GM21515 (cell line): ENCODE measurements at regions not wholly inside any gene's neighbourhood (a gene's known extent, or its start where the extent isn't known, plus 50 kb on each side); places are given as distances from the start of the nearest gene placed in this dataset.

Experiments used
- ATAC-seq: cut with Tn5 transposase; IDR thresholded peaks from one replicate; pipeline ENCODE4 v1.9.1; 2021; ENCODE audit not compliant: unreplicated experiment

- ATAC-seq = no peak
Measured at GRCh38 chr1:88186911-88187310, 497.2 kb upstream of the PKN2 start.

GRCh38 chr1:88188038-88188437, 496.0 kb upstream of the PKN2 start:
- ATAC-seq = no peak

DNA sequence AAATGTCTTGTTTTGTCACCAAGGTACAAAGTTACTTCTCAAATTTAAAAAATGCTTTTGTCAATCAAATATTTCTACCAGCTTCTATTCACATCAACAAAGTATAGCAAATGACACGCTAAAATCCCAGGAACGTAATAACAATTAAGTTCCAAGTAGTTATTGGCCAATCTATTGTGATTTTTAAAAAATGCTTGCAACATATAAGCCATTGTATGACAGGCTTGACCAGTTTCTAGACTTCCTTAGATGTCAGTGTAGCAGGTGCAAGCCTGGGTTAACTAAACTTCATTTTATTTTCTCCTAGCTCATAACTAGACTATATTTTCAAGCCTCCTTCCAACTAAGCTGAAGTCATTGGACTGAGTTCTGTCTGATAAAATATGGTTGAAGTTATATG, 494.5 kb upstream of the PKN2 start:
- no peak for ATAC-seq

- ATAC-seq = peak; percentile 89
Measured at GRCh38 chr1:88191917-88192316, 492.2 kb upstream of the PKN2 start.

DNA sequence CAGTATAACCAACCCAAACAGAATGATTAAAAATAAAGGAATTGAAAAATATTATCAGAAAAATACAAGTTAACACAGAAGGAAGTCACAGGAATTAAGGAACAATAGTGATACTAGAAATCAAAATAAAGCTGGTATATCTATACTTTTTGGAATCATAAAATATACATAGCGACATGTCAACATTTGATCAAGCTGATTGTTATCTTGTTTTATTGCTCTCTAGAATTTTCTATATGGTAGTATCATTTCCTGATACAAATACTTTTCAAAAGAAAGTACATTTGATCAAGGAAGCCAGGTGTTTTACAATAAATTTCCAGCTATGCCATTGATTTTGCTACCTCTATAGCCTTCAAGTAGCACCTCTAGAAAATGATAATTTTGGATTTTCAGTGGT, 489.5 kb upstream of the PKN2 start:
- no peak for ATAC-seq

DNA sequence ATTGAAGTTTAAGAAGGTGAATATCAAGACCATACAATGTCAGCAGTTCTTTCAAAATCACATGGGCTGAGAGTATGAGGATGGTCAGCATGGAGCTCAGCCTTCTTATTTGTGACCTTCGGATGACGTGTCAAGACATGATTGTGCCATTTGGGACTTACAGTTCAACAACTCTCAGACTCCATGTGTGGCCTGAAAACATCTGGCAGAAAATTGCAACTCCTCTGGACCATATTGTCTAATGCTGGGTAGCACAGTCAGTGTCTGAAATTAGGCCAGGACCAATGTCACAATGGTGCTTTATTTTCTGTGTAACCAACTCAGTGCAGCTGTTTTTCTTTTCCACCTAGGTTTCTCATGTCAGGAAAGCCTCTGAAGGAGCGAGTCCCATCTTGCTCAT, 483.5 kb upstream of the PKN2 start:
- no peak for ATAC-seq

- no peak for ATAC-seq
Measured at GRCh38 chr1:88204111-88204510, 480.0 kb upstream of the PKN2 start.

- ATAC-seq = no peak
Measured at GRCh38 chr1:88204612-88205167, 479.4 kb upstream of the PKN2 start.

DNA sequence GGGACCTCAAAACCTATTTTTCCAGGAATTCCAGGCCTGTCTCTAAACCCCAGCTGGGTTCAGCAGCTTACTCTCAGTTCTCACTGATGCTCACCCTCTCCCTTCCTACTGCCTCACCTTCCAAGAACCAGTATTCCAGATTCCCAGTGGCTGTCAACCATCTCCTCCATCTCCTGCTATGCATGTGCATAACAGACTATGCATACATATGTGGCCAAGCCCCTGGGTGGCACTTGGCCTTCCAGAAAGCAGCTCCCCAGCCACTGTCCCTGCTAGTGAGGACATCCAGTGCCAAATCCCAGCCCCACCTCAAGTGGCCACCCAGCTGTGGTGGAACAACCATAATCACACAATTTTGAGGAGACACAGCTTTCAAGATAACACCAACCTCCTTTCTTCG, 475.7 kb upstream of the PKN2 start:
- no peak for ATAC-seq

DNA sequence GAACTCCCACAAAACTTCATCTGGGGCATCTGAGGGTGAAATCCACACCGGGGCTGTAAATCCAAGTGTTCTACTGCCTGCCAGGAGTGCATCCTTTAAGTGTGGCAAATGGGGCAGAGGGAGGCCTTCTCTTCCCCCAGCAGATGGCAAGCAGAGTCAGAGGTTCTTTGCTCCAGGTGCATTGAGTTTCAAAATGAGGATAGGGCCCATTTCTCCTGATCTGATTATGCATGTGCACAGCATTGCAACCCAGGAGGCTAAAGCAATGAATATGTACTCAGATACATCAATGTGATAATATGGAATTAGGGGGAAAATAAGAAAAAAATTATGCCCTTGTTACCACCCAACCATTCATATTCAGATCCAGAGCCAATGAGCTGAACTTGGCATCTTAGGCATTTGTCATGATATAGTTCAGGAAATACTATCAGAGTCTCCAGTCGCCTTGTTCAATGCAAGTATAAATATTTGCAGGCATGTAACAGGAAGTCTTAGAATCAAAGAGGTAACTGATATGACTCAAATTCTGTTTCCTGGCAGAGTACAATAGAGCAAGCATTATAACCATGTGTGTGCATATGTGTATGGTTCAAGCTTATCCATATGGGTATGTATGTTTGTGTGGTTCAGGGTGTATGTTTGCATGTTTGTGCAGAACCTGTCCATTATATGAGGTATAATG, 473.8 kb upstream of the PKN2 start:
- no peak for ATAC-seq

GRCh38 chr1:88216441-88216840, 467.6 kb upstream of the PKN2 start:
- ATAC-seq = no peak

GRCh38 chr1:88217386-88217785, 466.7 kb upstream of the PKN2 start:
- ATAC-seq = no peak

DNA sequence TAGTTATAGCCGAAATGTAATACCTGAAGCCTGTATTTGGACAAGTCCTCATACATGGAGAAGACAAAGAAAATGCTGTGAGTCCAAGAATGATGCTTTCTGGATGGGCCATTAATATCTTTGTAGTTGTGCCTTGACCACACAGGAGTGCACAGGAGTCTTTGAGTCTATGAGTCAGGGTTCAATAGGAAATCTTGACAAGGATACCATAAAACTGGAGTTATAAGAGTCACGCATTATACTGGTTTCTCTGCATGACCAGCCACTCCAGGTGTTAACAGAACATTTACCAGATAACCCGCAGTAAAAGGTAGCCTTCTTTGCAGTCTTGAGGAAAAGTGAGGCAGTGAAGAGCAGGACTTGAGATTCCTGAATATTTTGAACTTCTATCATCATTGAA, 464.6 kb upstream of the PKN2 start:
- no peak for ATAC-seq

GRCh38 chr1:88221411-88221810, 462.7 kb upstream of the PKN2 start:
- ATAC-seq = no peak

- no peak for ATAC-seq
Measured at GRCh38 chr1:88224906-88225305, 459.2 kb upstream of the PKN2 start.

DNA sequence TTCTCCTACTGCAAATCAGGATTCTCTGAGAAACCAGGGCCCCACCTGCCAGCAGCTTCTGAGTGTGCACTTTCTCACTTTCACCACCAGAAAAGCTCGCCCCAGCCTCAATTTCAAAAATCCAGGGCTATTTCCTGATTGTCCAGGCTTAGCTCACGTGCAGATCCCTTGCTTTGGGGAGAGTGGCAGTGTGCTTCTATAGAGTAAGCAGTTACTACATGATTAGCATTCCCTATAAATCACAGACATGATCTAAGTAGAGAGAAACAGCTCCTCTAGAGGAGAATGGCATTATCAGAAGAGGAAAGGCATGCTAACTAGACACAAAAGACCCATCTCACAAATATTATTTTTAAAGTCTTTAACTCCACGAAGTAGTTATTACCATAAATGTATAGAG, 456.0 kb upstream of the PKN2 start:
- no peak for ATAC-seq

DNA sequence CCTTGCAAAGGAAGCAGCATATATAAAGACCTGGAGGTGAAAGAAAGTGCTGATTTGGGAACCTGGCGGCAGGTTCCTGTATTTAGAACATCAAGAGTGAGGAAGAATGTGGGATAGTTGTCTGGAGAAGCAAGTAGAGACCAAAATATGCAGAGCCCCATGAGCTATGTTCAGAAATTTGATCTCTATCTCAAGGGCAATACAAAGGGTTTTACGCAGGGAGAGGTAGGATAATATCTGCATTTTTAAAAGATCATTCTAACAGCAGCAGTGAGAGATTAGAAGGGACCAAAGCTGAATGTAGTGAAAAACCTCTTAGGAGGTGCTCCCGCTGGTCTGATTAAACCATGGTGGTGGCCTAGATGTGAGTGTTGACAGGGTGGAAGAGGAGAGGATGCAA, 453.9 kb upstream of the PKN2 start:
- ATAC-seq = no peak

DNA sequence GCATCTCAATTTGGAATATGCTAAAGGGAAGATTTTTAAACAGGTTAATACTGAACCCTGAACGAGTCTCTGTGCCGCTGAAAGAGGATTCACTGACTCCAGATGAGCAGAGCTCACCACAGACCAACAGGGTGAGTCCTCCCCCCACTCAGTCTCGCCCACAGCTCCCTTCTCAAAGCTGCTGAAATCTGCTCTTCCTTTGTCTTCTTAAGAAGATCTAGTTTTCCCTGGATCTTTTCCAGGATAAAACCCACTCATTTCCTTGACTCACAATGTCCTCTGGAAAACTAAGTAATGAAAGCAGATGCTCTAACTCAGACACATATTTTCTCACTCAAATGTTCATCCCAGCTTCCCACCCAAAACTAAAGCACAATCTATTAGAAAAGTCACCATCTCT, 447.0 kb upstream of the PKN2 start:
- no peak for ATAC-seq

- no peak for ATAC-seq
Measured at GRCh38 chr1:88239205-88239604, 444.9 kb upstream of the PKN2 start.

GRCh38 chr1:88247666-88248065, 436.4 kb upstream of the PKN2 start:
- ATAC-seq = no peak

DNA sequence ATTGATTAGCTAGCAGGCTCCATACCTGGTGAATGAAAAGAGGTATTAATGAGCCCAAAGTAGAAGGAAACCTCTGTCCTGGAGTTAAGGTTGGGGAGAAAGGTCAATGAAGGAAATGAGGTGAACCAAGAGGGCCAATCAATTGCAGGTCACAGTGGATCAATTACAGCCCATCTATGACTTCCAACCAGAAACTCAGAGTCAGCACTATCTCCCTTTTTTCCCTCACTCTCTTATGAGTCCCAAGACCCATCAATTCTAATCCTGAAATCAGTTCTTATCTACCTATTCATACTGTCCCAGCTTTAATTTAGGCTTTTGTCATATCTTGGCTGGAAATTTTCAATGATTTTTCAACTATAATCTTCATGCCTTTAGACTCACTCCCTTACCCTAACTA, 433.2 kb upstream of the PKN2 start:
- ATAC-seq = no peak

DNA sequence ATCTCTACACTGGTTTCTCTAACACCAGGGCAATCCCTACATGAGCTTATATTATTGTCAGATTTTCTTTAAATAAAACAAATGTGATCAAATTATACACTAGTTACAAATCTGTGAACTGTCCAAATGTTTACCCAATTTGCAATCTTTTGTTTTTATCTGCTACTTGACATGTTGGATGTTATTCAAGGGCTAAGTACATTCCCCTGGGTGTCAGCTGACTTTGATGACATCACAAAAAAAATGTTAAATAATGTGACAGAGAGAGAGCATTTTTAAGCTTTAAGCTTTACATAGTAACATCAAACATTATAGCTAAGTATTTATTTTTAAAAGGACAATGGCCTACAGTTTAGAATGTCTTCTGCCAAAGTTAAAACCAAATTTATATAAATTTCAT, 431.3 kb upstream of the PKN2 start:
- ATAC-seq = no peak

DNA sequence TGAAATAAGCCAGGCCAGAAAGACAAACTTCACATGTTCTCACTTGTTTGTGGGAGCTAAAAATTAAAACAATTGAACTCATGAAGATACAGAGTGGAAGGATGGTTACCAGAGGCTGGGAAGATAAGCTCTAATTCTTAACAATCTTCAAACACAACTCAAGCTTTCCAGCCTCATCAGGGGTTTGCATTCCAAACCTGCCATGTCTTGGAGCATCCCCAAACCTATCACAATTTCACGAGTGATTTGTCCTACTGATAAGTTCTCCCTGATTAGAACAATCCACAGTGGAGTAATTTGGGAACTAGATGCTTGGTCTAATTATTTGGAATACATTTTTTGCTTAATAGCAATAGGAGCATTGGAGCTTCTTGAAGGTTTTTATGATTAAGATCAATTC, 418.5 kb upstream of the PKN2 start:
- ATAC-seq = no peak
